ENCODE measurements at regions not wholly inside any gene's neighbourhood (a gene's known extent, or its start where the extent isn't known, plus 50 kb on each side); places are given as distances from the start of the nearest gene placed in this dataset.

DNA sequence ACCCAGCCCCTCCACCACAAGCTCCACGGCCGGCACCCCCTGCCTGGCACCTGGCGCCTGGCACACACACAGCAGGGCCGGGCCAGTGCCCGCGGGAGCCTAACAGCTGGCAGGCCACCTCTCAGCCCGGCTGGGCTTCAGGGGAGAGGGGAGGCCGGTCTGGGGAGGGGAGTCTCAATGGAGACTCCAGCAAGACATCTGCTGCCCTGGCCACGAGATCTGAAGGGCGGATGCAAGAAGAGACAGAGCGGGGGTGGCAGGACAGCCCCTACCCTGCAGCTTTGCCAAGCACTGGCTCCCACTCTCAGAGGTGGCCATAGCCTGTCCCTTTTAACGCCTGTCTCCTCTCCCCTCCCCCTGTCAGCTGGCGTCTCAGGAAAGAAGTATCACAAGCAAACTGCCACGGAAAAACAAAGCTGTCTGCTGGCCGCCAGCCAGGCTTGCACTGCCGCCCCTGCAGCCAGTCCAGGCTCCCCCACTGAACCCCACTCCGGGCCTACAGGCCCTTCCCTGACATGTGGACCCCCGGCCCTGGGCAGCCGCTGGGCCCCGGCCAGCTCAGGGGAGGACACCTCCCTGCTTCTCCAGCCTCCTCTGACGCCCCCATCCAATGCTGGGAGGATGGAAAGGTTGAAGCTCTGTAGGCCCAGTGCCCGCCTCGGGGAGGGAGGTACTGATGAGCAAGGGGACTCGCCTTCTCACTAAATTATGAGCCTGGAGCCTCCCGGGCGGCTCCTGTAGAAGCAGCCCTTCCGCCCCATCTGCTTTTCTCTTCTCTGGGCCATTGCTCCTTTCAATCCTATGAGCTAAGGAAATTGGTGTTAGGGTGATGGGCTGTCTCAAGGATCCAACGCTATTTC, 178.4 kb downstream of the ARHGAP12 start:
- TF ChIP-seq, protein P1, sequence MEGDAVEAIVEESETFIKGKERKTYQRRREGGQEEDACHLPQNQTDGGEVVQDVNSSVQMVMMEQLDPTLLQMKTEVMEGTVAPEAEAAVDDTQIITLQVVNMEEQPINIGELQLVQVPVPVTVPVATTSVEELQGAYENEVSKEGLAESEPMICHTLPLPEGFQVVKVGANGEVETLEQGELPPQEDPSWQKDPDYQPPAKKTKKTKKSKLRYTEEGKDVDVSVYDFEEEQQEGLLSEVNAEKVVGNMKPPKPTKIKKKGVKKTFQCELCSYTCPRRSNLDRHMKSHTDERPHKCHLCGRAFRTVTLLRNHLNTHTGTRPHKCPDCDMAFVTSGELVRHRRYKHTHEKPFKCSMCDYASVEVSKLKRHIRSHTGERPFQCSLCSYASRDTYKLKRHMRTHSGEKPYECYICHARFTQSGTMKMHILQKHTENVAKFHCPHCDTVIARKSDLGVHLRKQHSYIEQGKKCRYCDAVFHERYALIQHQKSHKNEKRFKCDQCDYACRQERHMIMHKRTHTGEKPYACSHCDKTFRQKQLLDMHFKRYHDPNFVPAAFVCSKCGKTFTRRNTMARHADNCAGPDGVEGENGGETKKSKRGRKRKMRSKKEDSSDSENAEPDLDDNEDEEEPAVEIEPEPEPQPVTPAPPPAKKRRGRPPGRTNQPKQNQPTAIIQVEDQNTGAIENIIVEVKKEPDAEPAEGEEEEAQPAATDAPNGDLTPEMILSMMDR (IDR thresholded peaks at IDR 0.05; ENCODE audit: low read depth, low read length, poor library complexity, severe bottlenecking) = no peak
- TF ChIP-seq EZH2phosphoT487 (IDR thresholded peaks at IDR 0.05; ENCODE audit: borderline replicate concordance, low read length) = no peak
